GM12878 (cell line): ENCODE measurements at regions not wholly inside any gene's neighbourhood (a gene's known extent, or its start where the extent isn't known, plus 50 kb on each side); places are given as distances from the start of the nearest gene placed in this dataset.

Experiments used
- ATAC-seq: fragments of 200-7000 bp; cut with Tn5 transposase; 3 replicates; pipeline ENCODE4 v1.9.1; 2020; ENCODE audit warnings: mild to moderate bottlenecking, moderate library complexity
- BruUV-seq: library from RNA; stranded (reverse); fragments of 400-500 nt; replicated peaks from 2 replicates; lab custom pipeline; 2021; lab: Mats Ljungman, UMichigan
- CTCF ChIA-PET: fragments of 300-600 bp; sonication (Branson Sonifier 250); formaldehyde crosslinking; extraction: SDS; loops from one replicate; lab custom pipeline; 2021; ENCODE audit warnings: inconsistent platforms; lab: Yijun Ruan, JAX
- POLR2A ChIA-PET: fragments of 350-600 bp; formaldehyde crosslinking; extraction: SDS; loops from one replicate; lab custom pipeline; 2021; ENCODE audit warnings: inconsistent platforms; lab: Charles Lee
- RAD21 ChIA-PET: fragments of 300-600 bp; sonication (Branson Sonifier 250); formaldehyde crosslinking; loops from one replicate; lab custom pipeline; 2023; ENCODE audit warnings: antibody characterized with exemption; ENCODE audit not compliant: unreplicated experiment; lab: Charles Lee
- SMC1A ChIA-PET: fragments of 300-600 bp; sonication (Branson Sonifier 250); formaldehyde crosslinking; loops from one replicate; lab custom pipeline; 2023; ENCODE audit not compliant: unreplicated experiment, uncharacterized antibody; lab: Charles Lee
- DNase-seq: peaks from one replicate; pipeline ENCODE4 v3.0.0-alpha.2; 2011; ENCODE audit warnings: low read depth, low spot score
- FAIRE-seq: peaks from 3 replicates; lab custom pipeline; 2011; peaks lifted over from hg19 to GRCh38; lab: Jason Lieb, UNC
- H2AFZ ChIP-seq: 2 replicates; pipeline ENCODE4 v1.6.0; 2011; ENCODE audit warnings: low read depth, low read length, control low read depth; ENCODE audit not compliant: control insufficient read depth
- H3K27ac ChIP-seq: 2 replicates; pipeline ENCODE4 v1.5.1; 2011; ENCODE audit warnings: control low read depth; ENCODE audit not compliant: control insufficient read depth, insufficient read depth
- H3K27me3 ChIP-seq, 2 experiments: replicated peaks in 1 of 2; 2 replicates each; pipeline versions ENCODE4 v1.6.0 to v1.6.1; 2011; ENCODE audit warnings: low read length in 1 of 2; ENCODE audit not compliant: control insufficient read depth in 2 of 2, insufficient read depth in 2 of 2
- H3K36me3 ChIP-seq, 2 experiments: 2 replicates each; pipeline ENCODE4 v1.5.1; 2011; ENCODE audit warnings: low read length in 1 of 2; ENCODE audit not compliant: control insufficient read depth in 2 of 2, insufficient read depth in 2 of 2
- H3K4me1 ChIP-seq: 2 replicates; pipeline ENCODE4 v1.6.1; 2011; ENCODE audit warnings: mild to moderate bottlenecking, low read length, moderate library complexity, mixed read lengths; ENCODE audit not compliant: control insufficient read depth, insufficient read depth
- H3K4me2 ChIP-seq: 2 replicates; pipeline ENCODE4 v1.6.0; 2011; ENCODE audit warnings: control low read depth; ENCODE audit not compliant: control insufficient read depth, insufficient read depth
- H3K4me3 ChIP-seq: fragments of 200-600 bp; sonication (generic); 2 replicates; pipeline ENCODE4 v1.5.1; 2016
- H3K79me2 ChIP-seq: 2 replicates; pipeline ENCODE4 v1.6.0; 2011; ENCODE audit warnings: low read length; ENCODE audit not compliant: control insufficient read depth, insufficient read depth
- H3K9ac ChIP-seq: 2 replicates; pipeline ENCODE4 v1.8.0; 2011; ENCODE audit warnings: low read length, control low read depth, mixed read lengths; ENCODE audit not compliant: control insufficient read depth, insufficient read depth
- H3K9me3 ChIP-seq: replicated peaks from 3 replicates; pipeline ENCODE4 v1.5.1; 2011; ENCODE audit warnings: mild to moderate bottlenecking, low read length; ENCODE audit not compliant: control insufficient read depth, insufficient read depth
- H4K20me1 ChIP-seq: 2 replicates; pipeline ENCODE4 v1.6.0; 2011; ENCODE audit not compliant: control insufficient read depth, insufficient read depth
- DPF2 ChIP-seq: fragments of 450-650 bp; IDR thresholded peaks from 2 replicates; pipeline ENCODE4 v1.6.1; 2017; ENCODE audit warnings: mild to moderate bottlenecking
- JUNB ChIP-seq: IDR thresholded peaks from 2 replicates; pipeline ENCODE4 v1.6.1; 2016; ENCODE audit warnings: antibody characterized with exemption, mild to moderate bottlenecking
- KDM1A ChIP-seq: fragments of 200-600 bp; sonication (generic); IDR thresholded peaks from 2 replicates; pipeline ENCODE4 v1.6.1; 2016; ENCODE audit warnings: borderline replicate concordance
- POLR2AphosphoS5 ChIP-seq: IDR thresholded peaks from 2 replicates; pipeline ENCODE4 v1.6.1; 2011; ENCODE audit warnings: mild to moderate bottlenecking, low read length, inconsistent platforms
- RCOR1 ChIP-seq: conservative IDR thresholded peaks from 2 replicates; pipeline ENCODE4 v1.6.1; 2012; ENCODE audit warnings: low read depth, low read length, improper control_type of control experiment
- SIN3A ChIP-seq: IDR thresholded peaks from 2 replicates; pipeline ENCODE4 v1.6.1; 2012; ENCODE audit warnings: low read depth, low read length, improper control_type of control experiment
- SMAD1 ChIP-seq: fragments of 450-650 bp; IDR thresholded peaks from 2 replicates; pipeline ENCODE4 v1.6.1; 2018; ENCODE audit warnings: mild to moderate bottlenecking, low read depth; ENCODE audit not compliant: partially characterized antibody
- WGBS: methylation state at CpG from one replicate; pipeline ENCODE4 v1.1.6; 2016; ENCODE audit warnings: low lambda C conversion rate; ENCODE audit not compliant: insufficient replicate concordance, insufficient coverage; ENCODE audit errors: missing lambda C conversion rate; 5-methylcytosine and 5-hydroxymethylcytosine counted together
- in situ Hi-C: fragments of 300-500 bp; cut with MboI; formaldehyde crosslinking; loops from 9 replicates; pipeline ENCODE4 v1.14.3; 2018; ENCODE audit warnings: mixed read lengths
- intact Hi-C: fragments of 100-400 bp; cut with micrococcal nuclease; formaldehyde crosslinking; loops from one replicate; pipeline ENCODE4 v1.14.2; 2022; ENCODE audit not compliant: unreplicated experiment
- TF ChIP-seq, protein P1 (sequence below): IDR thresholded peaks from 2 replicates; pipeline ENCODE4 v1.6.1; 2012; ENCODE audit warnings: mild to moderate bottlenecking, low read depth, low read length
- TF ChIP-seq, protein P2 (sequence below): fragments of 450-650 bp; formaldehyde crosslinking; IDR thresholded peaks from 2 replicates; pipeline ENCODE4 v1.4.0; 2022; ENCODE audit warnings: mild to moderate bottlenecking, moderate library complexity
- TF ChIP-seq, protein P3 (sequence below): fragments of 150-350 bp; IDR thresholded peaks from 2 replicates; pipeline ENCODE4 v1.6.1; 2016; ENCODE audit warnings: low read depth, low read length

DNA sequence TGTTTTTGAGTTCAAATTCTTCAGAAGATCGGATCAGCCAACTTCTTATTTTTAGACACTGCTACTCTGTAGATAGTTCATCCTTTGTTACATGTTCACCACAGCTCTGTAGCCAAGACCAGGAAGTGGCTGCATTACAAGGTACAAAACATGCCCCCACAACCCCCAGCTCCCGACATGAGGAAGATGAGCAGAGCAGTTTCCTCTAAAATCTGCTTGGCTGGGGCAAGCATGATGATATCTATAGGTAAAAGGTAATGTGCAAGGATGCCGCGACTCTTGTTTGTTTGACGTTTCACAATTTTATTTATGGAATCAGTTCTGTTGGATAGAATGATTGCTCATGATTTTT lies 126.5 kb upstream of the GRM7 start:
- Histone ChIP-seq H3K9ac (no peak overlapping the region), H2AFZ (no peak overlapping the region), H3K4me2 (no peak overlapping the region), H3K27me3 (no peaks in the 10 kb centered on the region), H3K4me1 (no peaks in the 10 kb centered on the region), H3K4me3 (no peak overlapping the region), H3K36me3 (no peaks in the 10 kb centered on the region), H3K79me2 (no peaks in the 10 kb centered on the region), H3K9me3 (no peaks in the 10 kb centered on the region), H3K27ac (no peak overlapping the region), H4K20me1 (no peaks in the 10 kb centered on the region)
- ChIA-PET RAD21 (no interaction called here), SMC1A (no interaction called here), CTCF (no interaction called here), POLR2A (no interaction called here)
- FAIRE-seq, result no peak
- intact Hi-C loops, result no loop called here
- no TSS peak for BruUV-seq
- in situ Hi-C loops, result no loop called here
- no peak for ATAC-seq
- TF ChIP-seq SMAD1, result no peak
- no peak for TF ChIP-seq RCOR1
- no peak for TF ChIP-seq KDM1A
- no peak for TF ChIP-seq DPF2
- TF ChIP-seq POLR2AphosphoS5, result no peak
- TF ChIP-seq, protein P1, sequence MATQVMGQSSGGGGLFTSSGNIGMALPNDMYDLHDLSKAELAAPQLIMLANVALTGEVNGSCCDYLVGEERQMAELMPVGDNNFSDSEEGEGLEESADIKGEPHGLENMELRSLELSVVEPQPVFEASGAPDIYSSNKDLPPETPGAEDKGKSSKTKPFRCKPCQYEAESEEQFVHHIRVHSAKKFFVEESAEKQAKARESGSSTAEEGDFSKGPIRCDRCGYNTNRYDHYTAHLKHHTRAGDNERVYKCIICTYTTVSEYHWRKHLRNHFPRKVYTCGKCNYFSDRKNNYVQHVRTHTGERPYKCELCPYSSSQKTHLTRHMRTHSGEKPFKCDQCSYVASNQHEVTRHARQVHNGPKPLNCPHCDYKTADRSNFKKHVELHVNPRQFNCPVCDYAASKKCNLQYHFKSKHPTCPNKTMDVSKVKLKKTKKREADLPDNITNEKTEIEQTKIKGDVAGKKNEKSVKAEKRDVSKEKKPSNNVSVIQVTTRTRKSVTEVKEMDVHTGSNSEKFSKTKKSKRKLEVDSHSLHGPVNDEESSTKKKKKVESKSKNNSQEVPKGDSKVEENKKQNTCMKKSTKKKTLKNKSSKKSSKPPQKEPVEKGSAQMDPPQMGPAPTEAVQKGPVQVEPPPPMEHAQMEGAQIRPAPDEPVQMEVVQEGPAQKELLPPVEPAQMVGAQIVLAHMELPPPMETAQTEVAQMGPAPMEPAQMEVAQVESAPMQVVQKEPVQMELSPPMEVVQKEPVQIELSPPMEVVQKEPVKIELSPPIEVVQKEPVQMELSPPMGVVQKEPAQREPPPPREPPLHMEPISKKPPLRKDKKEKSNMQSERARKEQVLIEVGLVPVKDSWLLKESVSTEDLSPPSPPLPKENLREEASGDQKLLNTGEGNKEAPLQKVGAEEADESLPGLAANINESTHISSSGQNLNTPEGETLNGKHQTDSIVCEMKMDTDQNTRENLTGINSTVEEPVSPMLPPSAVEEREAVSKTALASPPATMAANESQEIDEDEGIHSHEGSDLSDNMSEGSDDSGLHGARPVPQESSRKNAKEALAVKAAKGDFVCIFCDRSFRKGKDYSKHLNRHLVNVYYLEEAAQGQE, result no peak
- no peak for TF ChIP-seq SIN3A
- no peak for TF ChIP-seq JUNB
- TF ChIP-seq, protein P2, sequence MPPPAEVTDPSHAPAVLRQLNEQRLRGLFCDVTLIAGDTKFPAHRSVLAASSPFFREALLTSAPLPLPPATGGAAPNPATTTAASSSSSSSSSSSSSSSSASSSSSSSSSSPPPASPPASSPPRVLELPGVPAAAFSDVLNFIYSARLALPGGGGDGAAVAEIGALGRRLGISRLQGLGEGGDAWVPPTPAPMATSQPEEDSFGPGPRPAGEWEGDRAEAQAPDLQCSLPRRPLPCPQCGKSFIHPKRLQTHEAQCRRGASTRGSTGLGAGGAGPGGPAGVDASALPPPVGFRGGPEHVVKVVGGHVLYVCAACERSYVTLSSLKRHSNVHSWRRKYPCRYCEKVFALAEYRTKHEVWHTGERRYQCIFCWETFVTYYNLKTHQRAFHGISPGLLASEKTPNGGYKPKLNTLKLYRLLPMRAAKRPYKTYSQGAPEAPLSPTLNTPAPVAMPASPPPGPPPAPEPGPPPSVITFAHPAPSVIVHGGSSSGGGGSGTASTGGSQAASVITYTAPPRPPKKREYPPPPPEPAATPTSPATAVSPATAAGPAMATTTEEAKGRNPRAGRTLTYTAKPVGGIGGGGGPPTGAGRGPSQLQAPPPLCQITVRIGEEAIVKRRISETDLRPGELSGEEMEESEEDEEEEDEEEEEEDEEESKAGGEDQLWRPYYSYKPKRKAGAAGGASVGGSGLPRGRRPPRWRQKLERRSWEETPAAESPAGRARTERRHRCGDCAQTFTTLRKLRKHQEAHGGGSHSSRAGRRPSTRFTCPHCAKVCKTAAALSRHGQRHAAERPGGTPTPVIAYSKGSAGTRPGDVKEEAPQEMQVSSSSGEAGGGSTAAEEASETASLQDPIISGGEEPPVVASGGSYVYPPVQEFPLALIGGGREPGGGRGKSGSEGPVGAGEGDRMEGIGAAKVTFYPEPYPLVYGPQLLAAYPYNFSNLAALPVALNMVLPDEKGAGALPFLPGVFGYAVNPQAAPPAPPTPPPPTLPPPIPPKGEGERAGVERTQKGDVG (CRISPR knock-in tag), result no peak
- TF ChIP-seq, protein P3, sequence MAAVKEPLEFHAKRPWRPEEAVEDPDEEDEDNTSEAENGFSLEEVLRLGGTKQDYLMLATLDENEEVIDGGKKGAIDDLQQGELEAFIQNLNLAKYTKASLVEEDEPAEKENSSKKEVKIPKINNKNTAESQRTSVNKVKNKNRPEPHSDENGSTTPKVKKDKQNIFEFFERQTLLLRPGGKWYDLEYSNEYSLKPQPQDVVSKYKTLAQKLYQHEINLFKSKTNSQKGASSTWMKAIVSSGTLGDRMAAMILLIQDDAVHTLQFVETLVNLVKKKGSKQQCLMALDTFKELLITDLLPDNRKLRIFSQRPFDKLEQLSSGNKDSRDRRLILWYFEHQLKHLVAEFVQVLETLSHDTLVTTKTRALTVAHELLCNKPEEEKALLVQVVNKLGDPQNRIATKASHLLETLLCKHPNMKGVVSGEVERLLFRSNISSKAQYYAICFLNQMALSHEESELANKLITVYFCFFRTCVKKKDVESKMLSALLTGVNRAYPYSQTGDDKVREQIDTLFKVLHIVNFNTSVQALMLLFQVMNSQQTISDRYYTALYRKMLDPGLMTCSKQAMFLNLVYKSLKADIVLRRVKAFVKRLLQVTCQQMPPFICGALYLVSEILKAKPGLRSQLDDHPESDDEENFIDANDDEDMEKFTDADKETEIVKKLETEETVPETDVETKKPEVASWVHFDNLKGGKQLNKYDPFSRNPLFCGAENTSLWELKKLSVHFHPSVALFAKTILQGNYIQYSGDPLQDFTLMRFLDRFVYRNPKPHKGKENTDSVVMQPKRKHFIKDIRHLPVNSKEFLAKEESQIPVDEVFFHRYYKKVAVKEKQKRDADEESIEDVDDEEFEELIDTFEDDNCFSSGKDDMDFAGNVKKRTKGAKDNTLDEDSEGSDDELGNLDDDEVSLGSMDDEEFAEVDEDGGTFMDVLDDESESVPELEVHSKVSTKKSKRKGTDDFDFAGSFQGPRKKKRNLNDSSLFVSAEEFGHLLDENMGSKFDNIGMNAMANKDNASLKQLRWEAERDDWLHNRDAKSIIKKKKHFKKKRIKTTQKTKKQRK, result no peak
- DNase-seq, result no peak
- WGBS, result 72% methylated on average over 5 of the region's 5 CpGs
